ENCODE measurements at regions not wholly inside any gene's neighbourhood (a gene's known extent, or its start where the extent isn't known, plus 50 kb on each side); places are given as distances from the start of the nearest gene placed in this dataset.
A peak's percentile ranks its signal among the peaks of the same experiment; 100 is the strongest.
"Not testable (repeated sequence)": the region's sequence is repeated elsewhere in the genome, so short reads cannot be mapped to it uniquely, and the experiment has no call there.

DNA sequence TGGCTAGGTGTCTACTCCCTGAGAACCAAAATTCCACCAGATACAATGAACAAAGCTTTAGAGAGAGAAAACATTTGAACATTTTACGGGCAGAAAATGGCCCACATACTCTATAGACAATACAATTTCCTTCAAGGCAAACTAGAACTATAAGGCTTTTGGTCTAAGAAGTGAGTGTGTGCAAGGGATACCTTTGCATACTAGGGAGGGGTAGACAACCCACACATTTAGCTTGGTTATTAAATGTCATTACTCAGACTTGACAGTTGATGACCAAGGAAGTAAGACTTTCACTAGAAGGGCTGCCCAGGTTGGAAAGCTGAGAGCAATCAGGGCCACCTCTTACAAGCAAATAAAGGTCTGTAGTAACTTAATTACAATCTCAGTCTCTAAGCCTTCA lies 64.0 kb upstream of the PLEKHM1 start:
- H3K27me3 ChIP-seq (replicated peaks; ENCODE audit: insufficient read depth); H3K36me3 ChIP-seq; H3K4me1 ChIP-seq (ENCODE audit: control insufficient read depth in 1 of 2, low read depth in 2 of 2); H3K27ac ChIP-seq; DNase-seq (ENCODE audit: low spot score); H3K9me3 ChIP-seq; ATAC-seq (ENCODE audit: insufficient number of reproducible peaks, low FRiP score, low read depth); H3K4me3 ChIP-seq: not testable (repeated sequence)

DNA sequence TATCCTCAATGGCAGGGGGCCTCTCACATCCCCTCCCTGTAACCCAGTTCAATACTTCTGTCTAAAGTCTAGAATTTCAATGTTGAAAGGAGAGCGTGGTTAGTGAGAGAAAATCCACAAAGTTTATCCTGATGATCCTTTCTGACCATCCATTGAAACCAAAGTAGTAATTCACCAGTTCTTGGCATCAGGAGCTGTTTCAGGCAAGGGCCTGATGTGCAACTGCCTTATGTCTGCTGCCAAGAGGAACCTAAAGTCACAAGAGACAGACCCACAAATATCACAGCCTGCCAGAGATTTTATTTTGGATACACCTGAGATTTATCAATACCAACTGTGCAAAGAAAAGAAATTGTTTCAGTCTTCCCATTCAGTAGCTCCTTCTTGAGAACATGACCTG lies 68.3 kb upstream of the PLEKHM1 start:
- H3K36me3 ChIP-seq; DNase-seq (ENCODE audit: low spot score); ATAC-seq (ENCODE audit: insufficient number of reproducible peaks, low FRiP score, low read depth); H3K4me3 ChIP-seq; H3K27ac ChIP-seq; H3K4me1 ChIP-seq (ENCODE audit: control insufficient read depth in 1 of 2, low read depth in 2 of 2); H3K9me3 ChIP-seq; H3K27me3 ChIP-seq (replicated peaks; ENCODE audit: insufficient read depth): not testable (repeated sequence)

DNA sequence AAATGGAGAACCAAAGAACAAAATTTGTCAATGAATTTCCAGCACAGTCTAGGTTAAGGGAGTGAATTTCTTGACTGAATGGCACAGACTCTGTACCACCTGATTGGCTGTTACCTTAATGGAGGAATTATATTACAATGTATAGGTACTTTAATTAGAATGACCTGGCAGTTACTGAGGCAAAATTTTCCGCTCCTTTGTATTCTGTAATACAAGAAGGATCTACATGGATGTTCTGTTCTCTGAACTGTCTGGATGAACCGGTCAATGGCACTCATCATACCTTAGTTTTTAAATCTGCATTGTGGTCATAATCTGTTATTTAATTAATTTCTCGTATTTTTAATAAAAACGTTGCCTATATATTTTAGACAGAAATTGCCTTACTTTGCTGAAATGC lies 72.3 kb upstream of the PLEKHM1 start:
- not testable (repeated sequence) for H3K27ac ChIP-seq; DNase-seq (ENCODE audit: low spot score); H3K27me3 ChIP-seq (replicated peaks; ENCODE audit: insufficient read depth); ATAC-seq (ENCODE audit: insufficient number of reproducible peaks, low FRiP score, low read depth); H3K4me3 ChIP-seq; H3K36me3 ChIP-seq; H3K9me3 ChIP-seq; H3K4me1 ChIP-seq (ENCODE audit: control insufficient read depth in 1 of 2, low read depth in 2 of 2)

DNA sequence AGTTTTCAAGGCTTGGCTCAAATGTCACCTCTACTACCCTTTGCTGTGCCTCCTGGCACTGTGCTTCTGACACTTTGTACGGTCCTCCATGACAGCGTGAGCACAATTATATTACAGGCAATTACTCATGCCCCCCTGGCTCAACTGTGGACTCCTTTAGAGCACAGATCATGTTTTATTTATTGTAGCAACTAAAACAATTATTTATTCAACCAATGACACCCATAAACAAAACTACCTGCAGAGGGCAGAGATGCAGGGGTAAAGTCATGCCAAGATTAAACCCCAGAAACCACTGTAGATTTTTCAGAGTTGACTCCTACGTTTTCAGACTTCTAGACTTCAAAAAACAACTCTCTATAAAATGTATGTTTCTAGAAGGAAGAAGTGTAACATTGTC lies 72.8 kb upstream of the PLEKHM1 start:
- not testable (repeated sequence) for H3K36me3 ChIP-seq; H3K27me3 ChIP-seq (replicated peaks; ENCODE audit: insufficient read depth); H3K4me3 ChIP-seq; ATAC-seq (ENCODE audit: insufficient number of reproducible peaks, low FRiP score, low read depth); H3K9me3 ChIP-seq; DNase-seq (ENCODE audit: low spot score); H3K27ac ChIP-seq; H3K4me1 ChIP-seq (ENCODE audit: control insufficient read depth in 1 of 2, low read depth in 2 of 2)

DNA sequence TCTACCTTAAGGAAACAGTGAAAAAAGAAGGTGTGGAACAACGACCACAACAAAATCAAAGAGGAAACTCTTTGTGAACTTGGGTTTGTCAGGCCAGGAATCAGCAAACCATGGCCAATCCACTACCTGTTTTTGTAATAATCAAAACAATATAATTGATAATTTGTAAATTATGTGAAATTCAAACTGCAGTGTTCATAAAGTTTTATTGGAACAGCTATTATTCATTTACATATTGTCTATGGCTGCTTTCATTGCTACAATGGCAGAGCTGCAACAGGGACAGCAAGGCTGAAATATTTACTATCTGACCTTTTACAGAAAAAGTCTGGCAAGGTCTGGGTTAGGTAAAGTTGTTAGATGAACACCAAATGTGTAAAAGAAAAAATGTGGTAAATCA lies 77.8 kb upstream of the PLEKHM1 start:
- not testable (repeated sequence) for H3K4me1 ChIP-seq (ENCODE audit: control insufficient read depth in 1 of 2, low read depth in 2 of 2); H3K36me3 ChIP-seq; H3K9me3 ChIP-seq; H3K4me3 ChIP-seq; ATAC-seq (ENCODE audit: insufficient number of reproducible peaks, low FRiP score, low read depth); DNase-seq (ENCODE audit: low spot score); H3K27me3 ChIP-seq (replicated peaks; ENCODE audit: insufficient read depth); H3K27ac ChIP-seq

DNA sequence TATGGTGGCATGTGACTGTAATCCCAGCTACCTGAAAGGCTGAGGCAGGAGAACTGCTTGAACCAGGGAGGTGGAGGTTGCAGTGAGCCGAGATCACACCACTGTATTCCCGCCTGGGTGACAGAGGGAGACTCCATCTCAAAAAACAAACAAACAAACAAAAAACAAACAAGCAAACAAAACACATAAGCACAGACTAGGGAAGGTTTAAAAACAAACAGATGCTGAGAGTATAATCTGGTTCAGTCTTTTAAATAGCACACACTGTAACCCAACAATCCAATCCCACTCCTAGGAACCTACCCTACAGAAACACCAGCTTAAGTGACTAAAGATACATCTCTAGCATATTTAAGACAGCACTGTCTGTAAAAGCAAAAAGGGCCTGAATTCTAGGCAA lies 82.8 kb upstream of the PLEKHM1 start:
- ATAC-seq (ENCODE audit: insufficient number of reproducible peaks, low FRiP score, low read depth); H3K27me3 ChIP-seq (replicated peaks; ENCODE audit: insufficient read depth); H3K27ac ChIP-seq; H3K4me3 ChIP-seq; DNase-seq (ENCODE audit: low spot score); H3K36me3 ChIP-seq; H3K9me3 ChIP-seq: not testable (repeated sequence)
- H3K4me1 ChIP-seq (ENCODE audit: control insufficient read depth in 1 of 2, low read depth in 2 of 2) = peaks cover 7 to 16% of the 10 kb centered on the region in 2 donors

DNA sequence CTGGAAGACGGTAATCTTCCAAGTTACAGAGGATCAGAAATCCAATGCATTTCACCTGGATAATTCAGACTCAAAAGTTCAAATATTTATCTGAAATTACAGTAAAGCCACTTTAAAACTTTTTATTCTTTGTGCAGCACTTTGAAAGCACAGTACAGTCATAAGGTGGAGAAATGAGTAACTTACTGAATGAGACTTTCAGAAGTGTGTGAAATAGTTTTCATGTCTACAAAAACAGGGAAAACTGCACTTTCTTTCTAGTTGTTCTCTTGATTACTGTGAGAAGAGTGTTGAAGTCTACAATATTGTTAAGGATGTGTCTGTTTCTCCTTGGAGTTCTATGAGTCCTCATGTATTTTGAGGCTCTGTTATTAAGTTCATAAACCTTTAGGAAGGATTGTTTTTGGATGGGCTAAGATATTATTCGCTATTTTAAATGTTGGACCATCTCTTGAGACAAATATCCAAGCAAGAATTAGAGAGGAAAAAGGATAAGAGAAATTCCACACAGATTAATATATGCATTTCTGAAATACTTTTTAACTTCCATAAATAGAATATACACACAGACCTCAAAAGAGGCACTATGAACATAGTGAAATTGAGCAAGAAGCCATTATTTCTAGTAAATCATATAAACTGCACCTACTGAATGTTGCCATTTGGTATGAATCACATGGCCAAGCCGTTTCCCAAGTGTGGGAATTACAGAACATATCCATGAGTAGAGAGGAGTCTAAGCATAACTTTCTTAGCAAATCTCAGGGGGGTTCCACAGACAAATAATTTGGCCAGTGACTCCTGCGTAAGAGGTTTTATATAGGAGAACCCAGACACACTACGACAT lies 83.6 kb upstream of the PLEKHM1 start:
- TF ChIP-seq, protein P1, sequence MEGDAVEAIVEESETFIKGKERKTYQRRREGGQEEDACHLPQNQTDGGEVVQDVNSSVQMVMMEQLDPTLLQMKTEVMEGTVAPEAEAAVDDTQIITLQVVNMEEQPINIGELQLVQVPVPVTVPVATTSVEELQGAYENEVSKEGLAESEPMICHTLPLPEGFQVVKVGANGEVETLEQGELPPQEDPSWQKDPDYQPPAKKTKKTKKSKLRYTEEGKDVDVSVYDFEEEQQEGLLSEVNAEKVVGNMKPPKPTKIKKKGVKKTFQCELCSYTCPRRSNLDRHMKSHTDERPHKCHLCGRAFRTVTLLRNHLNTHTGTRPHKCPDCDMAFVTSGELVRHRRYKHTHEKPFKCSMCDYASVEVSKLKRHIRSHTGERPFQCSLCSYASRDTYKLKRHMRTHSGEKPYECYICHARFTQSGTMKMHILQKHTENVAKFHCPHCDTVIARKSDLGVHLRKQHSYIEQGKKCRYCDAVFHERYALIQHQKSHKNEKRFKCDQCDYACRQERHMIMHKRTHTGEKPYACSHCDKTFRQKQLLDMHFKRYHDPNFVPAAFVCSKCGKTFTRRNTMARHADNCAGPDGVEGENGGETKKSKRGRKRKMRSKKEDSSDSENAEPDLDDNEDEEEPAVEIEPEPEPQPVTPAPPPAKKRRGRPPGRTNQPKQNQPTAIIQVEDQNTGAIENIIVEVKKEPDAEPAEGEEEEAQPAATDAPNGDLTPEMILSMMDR (IDR thresholded peaks at IDR 0.05) = no peak
- Histone ChIP-seq H3K27me3 (replicated peaks; ENCODE audit: insufficient read depth) (no peaks in the 10 kb centered on the region), H3K27ac (peak overlapping the region in 1 of 2 donors; percentile 24), H3K4me3 (no peak overlapping the region), H3K9me3 (no peaks in the 10 kb centered on the region), H3K4me1 (ENCODE audit: control insufficient read depth in 1 of 2, low read depth in 2 of 2) (peaks cover 7 to 16% of the 10 kb centered on the region in 2 donors), H3K36me3 (no peaks in the 10 kb centered on the region)
- ATAC-seq (ENCODE audit: insufficient number of reproducible peaks, low FRiP score, low read depth) (no peak), DNase-seq (ENCODE audit: low spot score) (no peak)

DNA sequence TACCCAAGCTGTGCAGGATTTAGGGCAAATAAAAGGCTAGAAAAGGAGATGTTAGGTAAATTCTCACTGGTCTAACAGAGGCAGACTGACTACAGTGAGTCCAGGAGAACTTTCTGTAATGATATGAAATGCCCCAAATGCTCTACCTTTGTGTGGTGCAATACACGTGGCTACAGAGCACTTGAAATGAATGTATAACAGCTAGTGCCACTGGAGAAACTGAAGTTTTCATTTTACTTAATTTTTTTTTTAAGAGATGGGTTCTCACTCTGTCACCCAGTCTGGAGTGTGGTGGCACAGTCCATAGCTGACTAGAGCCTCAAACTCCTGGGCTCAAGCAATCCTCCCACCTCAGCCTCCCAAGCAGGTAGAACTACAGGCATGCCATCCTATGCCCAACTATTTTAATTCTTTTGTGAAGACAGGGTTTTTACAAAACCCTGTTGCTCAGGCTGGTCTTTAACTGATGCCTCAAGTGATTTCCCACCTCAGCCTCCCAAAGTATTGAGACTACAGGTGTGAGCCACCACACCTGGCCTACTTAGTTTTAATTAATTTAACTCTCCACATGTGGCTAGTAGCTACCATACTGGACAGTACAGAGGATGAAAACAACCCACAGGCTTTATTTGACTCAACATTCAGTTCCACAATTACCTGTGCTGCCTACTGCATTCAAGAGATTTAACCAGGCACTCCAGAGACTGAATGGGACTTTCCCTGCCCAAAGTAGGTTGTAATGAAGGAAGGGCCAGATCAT lies 84.8 kb upstream of the PLEKHM1 start:
- H3K27ac ChIP-seq = no peak overlapping the region
- H3K36me3 ChIP-seq = no peaks in the 10 kb centered on the region
- H3K4me1 ChIP-seq (ENCODE audit: control insufficient read depth in 1 of 2, low read depth in 2 of 2) = peaks cover 7 to 16% of the 10 kb centered on the region in 2 donors
- TF ChIP-seq, protein P1 (IDR thresholded peaks at IDR 0.05) = no peak
- DNase-seq (ENCODE audit: low spot score) (no peak), ATAC-seq (ENCODE audit: insufficient number of reproducible peaks, low FRiP score, low read depth) (no peak)
- no peaks in the 10 kb centered on the region for H3K9me3 ChIP-seq
- H3K4me3 ChIP-seq = no peak overlapping the region
- H3K27me3 ChIP-seq (replicated peaks; ENCODE audit: insufficient read depth) = no peaks in the 10 kb centered on the region

DNA sequence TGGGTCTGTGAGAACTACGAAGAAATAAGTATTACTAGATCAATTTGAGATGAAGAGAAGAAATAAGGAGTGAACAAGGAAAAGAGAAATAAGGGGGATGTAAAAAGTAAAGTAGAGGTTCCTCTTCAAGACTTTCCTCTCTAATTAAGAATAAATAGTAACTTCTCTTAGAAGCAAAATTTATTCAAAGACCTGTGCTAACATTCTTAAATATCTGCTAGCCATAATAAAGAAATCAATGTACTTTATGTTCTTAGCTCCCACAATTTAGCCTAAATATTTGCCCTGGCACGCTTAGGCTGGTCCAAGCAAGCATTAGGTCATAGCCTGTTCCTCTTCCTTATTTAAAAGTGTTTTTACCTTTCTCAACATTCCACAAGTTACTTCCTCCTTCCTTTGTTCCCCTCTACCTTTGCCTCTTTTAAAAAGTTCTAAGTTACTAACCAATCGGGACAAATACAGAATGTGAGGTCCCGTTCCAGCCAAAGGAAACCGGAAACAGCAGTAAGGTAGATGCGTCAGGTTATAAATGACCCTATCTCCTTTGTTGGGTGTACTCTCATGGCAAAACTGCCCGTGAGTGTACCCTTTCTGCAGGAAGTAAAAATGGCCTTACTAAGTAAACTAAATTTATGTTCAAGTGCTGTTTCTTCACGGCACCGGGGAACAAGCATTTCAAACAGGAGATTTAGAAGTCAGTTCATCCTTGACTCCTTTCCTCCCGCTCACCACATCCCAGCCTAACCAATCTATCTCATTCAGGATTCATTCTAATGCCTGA lies 86.2 kb upstream of the PLEKHM1 start:
- not testable (repeated sequence) for H3K27ac ChIP-seq; ATAC-seq (ENCODE audit: insufficient number of reproducible peaks, low FRiP score, low read depth); H3K9me3 ChIP-seq; H3K36me3 ChIP-seq; DNase-seq (ENCODE audit: low spot score); H3K4me3 ChIP-seq; H3K27me3 ChIP-seq (replicated peaks; ENCODE audit: insufficient read depth)
- peaks cover 7 to 16% of the 10 kb centered on the region in 2 donors for H3K4me1 ChIP-seq (ENCODE audit: control insufficient read depth in 1 of 2, low read depth in 2 of 2)
